IMR-90 (cell line): ENCODE measurements at regions not wholly inside any gene's neighbourhood (a gene's known extent, or its start where the extent isn't known, plus 50 kb on each side); places are given as distances from the start of the nearest gene placed in this dataset.

ENCODE experiments used
- ATAC-seq: fragments of 200-7000 bp; cut with Tn5 transposase; 2 replicates; pipeline ENCODE4 v1.9.1; 2020; ENCODE audit warnings: low read depth, mild to moderate bottlenecking, moderate library complexity
- BruUV-seq: library from RNA; stranded (reverse); fragments of 400-500 nt; replicated peaks from 2 replicates; lab custom pipeline; 2021; lab: Mats Ljungman, UMichigan
- CTCF ChIA-PET: fragments of 300-600 bp; formaldehyde crosslinking; extraction: SDS; loops from one replicate; lab custom pipeline; 2021; ENCODE audit warnings: antibody characterized with exemption; lab: Yijun Ruan, JAX
- POLR2A ChIA-PET: fragments of 300-600 bp; sonication (Branson Sonifier 250); formaldehyde crosslinking; loops from one replicate; lab custom pipeline; 2022; ENCODE audit warnings: antibody characterized with exemption; ENCODE audit not compliant: unreplicated experiment; lab: Charles Lee
- DNase-seq: peaks from one replicate; pipeline ENCODE4 v3.0.0; 2013
- H2AFZ ChIP-seq: replicated peaks from 2 replicates; pipeline ENCODE3; 2013; ENCODE audit warnings: low read length, mild to moderate bottlenecking; ENCODE audit not compliant: poor library complexity
- H2AK5ac ChIP-seq: 2 replicates; pipeline ENCODE4 v1.6.1; 2013; ENCODE audit warnings: low read depth, low read length, inconsistent platforms
- H2AK9ac ChIP-seq: replicated peaks from 2 replicates; pipeline ENCODE3; 2013; ENCODE audit warnings: mild to moderate bottlenecking, low read depth, low read length, moderate library complexity; ENCODE audit not compliant: poor library complexity
- H2BK120ac ChIP-seq: 2 replicates; pipeline ENCODE4 v1.6.1; 2013; ENCODE audit warnings: low read depth, low read length, inconsistent platforms
- H2BK15ac ChIP-seq: 3 replicates; pipeline ENCODE4 v1.6.1; 2013; ENCODE audit warnings: low read depth, low read length, inconsistent platforms
- H2BK20ac ChIP-seq: 2 replicates; pipeline ENCODE4 v1.6.1; 2013; ENCODE audit warnings: low read depth, mild to moderate bottlenecking, inconsistent platforms, low read length, moderate library complexity
- H2BK5ac ChIP-seq: 2 replicates; pipeline ENCODE4 v1.6.1; 2013; ENCODE audit warnings: mild to moderate bottlenecking, low read depth, low read length, inconsistent platforms; ENCODE audit not compliant: poor library complexity, severe bottlenecking
- H3K14ac ChIP-seq: replicated peaks from 2 replicates; pipeline ENCODE4 v1.6.1; 2013; ENCODE audit warnings: low read depth, low read length, inconsistent platforms
- H3K18ac ChIP-seq: 2 replicates; pipeline ENCODE4 v1.6.1; 2013; ENCODE audit warnings: low read depth, low read length, control low read depth
- H3K23ac ChIP-seq: 2 replicates; pipeline ENCODE4 v1.6.1; 2013; ENCODE audit warnings: low read depth, low read length, inconsistent platforms
- H3K27ac ChIP-seq: 2 replicates; pipeline ENCODE4 v1.5.1; 2013; ENCODE audit warnings: mild to moderate bottlenecking, control low read depth, low read length; ENCODE audit not compliant: insufficient read depth
- H3K27me3 ChIP-seq: 2 replicates; pipeline ENCODE4 v1.6.1; 2013; ENCODE audit warnings: low read length; ENCODE audit not compliant: control insufficient read depth, insufficient read depth
- H3K36me3 ChIP-seq: 2 replicates; pipeline ENCODE4 v1.6.1; 2013; ENCODE audit warnings: low read length, mixed read lengths; ENCODE audit not compliant: control insufficient read depth, insufficient read depth
- H3K4ac ChIP-seq: 2 replicates; pipeline ENCODE4 v1.6.1; 2013; ENCODE audit warnings: low read depth, low read length, inconsistent platforms
- H3K4me1 ChIP-seq: 2 replicates; pipeline ENCODE4 v1.6.1; 2013; ENCODE audit warnings: low read length, mixed read lengths; ENCODE audit not compliant: control insufficient read depth, insufficient read depth
- H3K4me2 ChIP-seq: 2 replicates; pipeline ENCODE4 v1.6.1; 2013; ENCODE audit warnings: low read depth, mild to moderate bottlenecking, control low read depth, low read length, moderate library complexity
- H3K4me3 ChIP-seq: 2 replicates; pipeline ENCODE4 v1.5.1; 2013; ENCODE audit warnings: low read depth, mild to moderate bottlenecking, control low read depth, low read length, moderate library complexity; ENCODE audit not compliant: insufficient read depth
- H3K56ac ChIP-seq: 2 replicates; pipeline ENCODE4 v1.6.1; 2013; ENCODE audit warnings: low read length, inconsistent platforms; ENCODE audit not compliant: insufficient read depth; ENCODE audit errors: extremely low read depth
- H3K79me1 ChIP-seq, 2 experiments: 2 replicates each; pipeline ENCODE4 v1.6.1; 2013; ENCODE audit warnings: low read length in 2 of 2, inconsistent platforms in 1 of 2, low read depth in 1 of 2
- H3K9ac ChIP-seq: 2 replicates; pipeline ENCODE4 v1.6.1; 2013; ENCODE audit warnings: low read depth, low read length, control low read depth
- H3K9me1 ChIP-seq: 2 replicates; pipeline ENCODE4 v1.6.1; 2013; ENCODE audit warnings: low read length, inconsistent platforms; ENCODE audit not compliant: insufficient read depth
- H3K9me3 ChIP-seq: 2 replicates; pipeline ENCODE4 v1.6.1; 2013; ENCODE audit warnings: low read length; ENCODE audit not compliant: control insufficient read depth, insufficient read depth
- H4K20me1 ChIP-seq: 2 replicates; pipeline ENCODE4 v1.6.1; 2013; ENCODE audit warnings: low read length, inconsistent platforms; ENCODE audit not compliant: insufficient read depth
- H4K5ac ChIP-seq: 2 replicates; pipeline ENCODE4 v1.6.1; 2013; ENCODE audit warnings: mild to moderate bottlenecking, low read depth, low read length, control low read depth
- H4K8ac ChIP-seq, 2 experiments: 2 replicates each; pipeline ENCODE4 v1.6.1; 2013; ENCODE audit warnings: low read depth in 2 of 2, low read length in 2 of 2, control low read depth in 1 of 2, inconsistent platforms in 1 of 2
- H4K91ac ChIP-seq: 2 replicates; pipeline ENCODE4 v1.6.1; 2013; ENCODE audit warnings: low read depth, low read length, inconsistent platforms; ENCODE audit not compliant: insufficient read depth
- CEBPB ChIP-seq: IDR thresholded peaks from 2 replicates; pipeline ENCODE4 v1.6.1; 2012; ENCODE audit warnings: low read depth, low read length, improper control_type of control experiment
- WGBS, 2 experiments: methylation state at CpG; one replicate each; pipeline versions ENCODE4 v1.1.5 to v1.1.7; 2013; ENCODE audit warnings: missing lambda C conversion rate in 2 of 2; ENCODE audit not compliant: insufficient read length in 1 of 2; ENCODE audit errors: extremely low coverage in 2 of 2; 5-methylcytosine and 5-hydroxymethylcytosine counted together
- dilution Hi-C: fragments of 300-500 bp; cut with HindIII; formaldehyde crosslinking; loops from one replicate; pipeline ENCODE4 v1.14.3; 2018; ENCODE audit warnings: low sequenced_read_pairs; ENCODE audit not compliant: unreplicated experiment
- in situ Hi-C: fragments of 300-500 bp; cut with MboI; formaldehyde crosslinking; loops from 3 replicates; pipeline ENCODE4 v1.14.3; 2019; ENCODE audit warnings: low sequenced_read_pairs, inconsistent platforms, mixed read lengths
- intact Hi-C: fragments of 100-400 bp; cut with micrococcal nuclease; formaldehyde crosslinking; loops from 2 replicates; pipeline ENCODE4 v1.10.0; 2022
- TF ChIP-seq, protein P1 (sequence below): fragments of 150-350 bp; IDR thresholded peaks from 2 replicates; pipeline ENCODE4 v1.6.1; 2016; ENCODE audit warnings: low read depth, mild to moderate bottlenecking, low read length, moderate library complexity, borderline replicate concordance

DNA sequence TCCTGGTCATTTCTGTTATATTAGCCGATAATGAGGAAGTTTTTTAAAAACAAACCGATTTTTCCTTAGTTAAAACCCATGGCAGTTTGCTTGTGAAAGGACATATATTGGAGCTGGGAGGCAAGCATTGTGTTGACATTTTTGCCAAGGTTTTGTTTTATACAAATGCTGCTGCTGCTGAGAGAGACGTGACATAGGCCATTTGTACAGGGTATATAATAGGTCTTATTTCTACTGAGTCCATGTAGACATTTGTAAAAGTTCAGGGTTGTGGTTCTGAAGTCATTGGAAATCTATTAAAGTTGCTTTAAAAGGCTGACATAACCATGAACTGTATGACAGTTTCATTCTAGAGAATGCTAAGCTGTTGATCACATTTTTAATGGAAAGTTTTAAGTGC lies 424.0 kb upstream of the FANCL start:
- Histone ChIP-seq H2BK20ac (no peak overlapping the region), H3K4me1 (no peaks in the 10 kb centered on the region), H2AK5ac (no peak overlapping the region), H3K27me3 (no peaks in the 10 kb centered on the region), H2BK15ac (no peak overlapping the region), H3K79me1 (no peaks in the 10 kb centered on the region), H3K18ac (no peak overlapping the region), H3K4ac (no peak overlapping the region), H2AK9ac (no peak overlapping the region), H4K20me1 (no peaks in the 10 kb centered on the region), H3K36me3 (no peaks in the 10 kb centered on the region), H2AFZ (no peak overlapping the region), H3K9me1 (no peaks in the 10 kb centered on the region), H3K23ac (no peak overlapping the region), H3K4me2 (no peak overlapping the region), H3K9ac (no peak overlapping the region), H2BK120ac (no peak overlapping the region), H3K9me3 (no peaks in the 10 kb centered on the region), H4K5ac (no peak overlapping the region), H3K27ac (no peak overlapping the region), H4K91ac (no peak overlapping the region), H4K8ac (no peak overlapping the region), H2BK5ac (no peak overlapping the region), H3K14ac (no peak overlapping the region), H3K4me3 (no peak overlapping the region), H3K56ac (no peak overlapping the region)
- in situ Hi-C loops, result no loop called here
- 60% methylated on average over 1 of the region's 3 CpGs; no CpG with 5 or more reads in 1 of the 2 experiments for WGBS, 2 experiments
- ChIA-PET POLR2A (no interaction called here), CTCF (interaction anchor here (0.7 to 1.3 kb wide), 2 partner anchors 234 to 759 kb away, joined by 3 to 4 read pairs; no protein-coding TSS in a partner anchor)
- dilution Hi-C loops, result no loop called here
- ATAC-seq (no peak), DNase-seq (no peak)
- TF ChIP-seq, protein P1, sequence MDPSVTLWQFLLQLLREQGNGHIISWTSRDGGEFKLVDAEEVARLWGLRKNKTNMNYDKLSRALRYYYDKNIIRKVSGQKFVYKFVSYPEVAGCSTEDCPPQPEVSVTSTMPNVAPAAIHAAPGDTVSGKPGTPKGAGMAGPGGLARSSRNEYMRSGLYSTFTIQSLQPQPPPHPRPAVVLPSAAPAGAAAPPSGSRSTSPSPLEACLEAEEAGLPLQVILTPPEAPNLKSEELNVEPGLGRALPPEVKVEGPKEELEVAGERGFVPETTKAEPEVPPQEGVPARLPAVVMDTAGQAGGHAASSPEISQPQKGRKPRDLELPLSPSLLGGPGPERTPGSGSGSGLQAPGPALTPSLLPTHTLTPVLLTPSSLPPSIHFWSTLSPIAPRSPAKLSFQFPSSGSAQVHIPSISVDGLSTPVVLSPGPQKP, result no peak
- TF ChIP-seq CEBPB, result no peak
- intact Hi-C loops, result no loop called here
- BruUV-seq, result no TSS peak
